NT2/D1 (cell line): ENCODE measurements at regions not wholly inside any gene's neighbourhood (a gene's known extent, or its start where the extent isn't known, plus 50 kb on each side); places are given as distances from the start of the nearest gene placed in this dataset.

ENCODE experiments used
- DNase-seq: peaks from one replicate; pipeline ENCODE4 v3.0.0-alpha.2; 2011; ENCODE audit warnings: low read depth, low spot score
- H3K27me3 ChIP-seq: 2 replicates; pipeline ENCODE4 v1.6.0; 2011; ENCODE audit warnings: mild to moderate bottlenecking; ENCODE audit not compliant: insufficient read length, insufficient read depth
- H3K36me3 ChIP-seq: 2 replicates; pipeline ENCODE4 v1.6.1; 2011; ENCODE audit warnings: mild to moderate bottlenecking, low read length, mixed read lengths; ENCODE audit not compliant: insufficient read depth, insufficient read length
- H3K4me1 ChIP-seq: 2 replicates; pipeline ENCODE4 v1.5.1; 2011; ENCODE audit not compliant: insufficient read depth, insufficient read length
- H3K4me3 ChIP-seq: 2 replicates; pipeline ENCODE4 v1.5.1; 2011; ENCODE audit warnings: low read depth; ENCODE audit not compliant: insufficient read length
- H3K9ac ChIP-seq: 2 replicates; pipeline ENCODE4 v1.6.0; 2011; ENCODE audit warnings: low read depth; ENCODE audit not compliant: insufficient read length
- H3K9me3 ChIP-seq: 2 replicates; pipeline ENCODE4 v1.5.1; 2011; ENCODE audit warnings: mild to moderate bottlenecking, low read length; ENCODE audit not compliant: insufficient read depth
- SUZ12 ChIP-seq: IDR thresholded peaks from 2 replicates; pipeline ENCODE4 v1.6.1; 2011; ENCODE audit not compliant: insufficient read length, insufficient read depth; ENCODE audit errors: extremely low read depth
- YY1 ChIP-seq: IDR thresholded peaks from 2 replicates; pipeline ENCODE4 v1.6.1; 2011; ENCODE audit not compliant: insufficient read length, insufficient read depth
- ZNF274 ChIP-seq: IDR thresholded peaks from 2 replicates; pipeline ENCODE4 v1.6.1; 2011; ENCODE audit warnings: mild to moderate bottlenecking, low read depth, low read length

GRCh38 chr20:20859510-20859909 lies 147.1 kb upstream of the RALGAPA2 start:
- TF ChIP-seq SUZ12 (no peak), YY1 (no peak), ZNF274 (no peak)
- H3K9ac ChIP-seq, result no peak overlapping the region
- H3K4me3 ChIP-seq, result no peak overlapping the region
- H3K9me3 ChIP-seq, result no peaks in the 10 kb centered on the region
- H3K4me1 ChIP-seq, result no peaks in the 10 kb centered on the region
- DNase-seq, result no peak
- no peaks in the 10 kb centered on the region for H3K27me3 ChIP-seq
- H3K36me3 ChIP-seq, result no peaks in the 10 kb centered on the region

- Histone ChIP-seq H3K27me3 (no peaks in the 10 kb centered on the region), H3K9ac (no peak overlapping the region), H3K9me3 (peaks cover 15% of the 10 kb centered on the region; the same call in 1 of the 2 replicates), H3K4me3 (no peak overlapping the region), H3K36me3 (no peaks in the 10 kb centered on the region), H3K4me1 (no peaks in the 10 kb centered on the region)
- DNase-seq, result no peak
- TF ChIP-seq ZNF274 (no peak), YY1 (no peak), SUZ12 (no peak)
Observed at GRCh38 chr20:20856956-20857355, 144.5 kb upstream of the RALGAPA2 start.

GRCh38 chr20:20856306-20856705 lies 143.9 kb upstream of the RALGAPA2 start:
- DNase-seq, result no peak
- Histone ChIP-seq H3K4me1 (no peaks in the 10 kb centered on the region), H3K4me3 (no peak overlapping the region), H3K27me3 (no peaks in the 10 kb centered on the region), H3K36me3 (no peaks in the 10 kb centered on the region), H3K9me3 (peaks cover 16% of the 10 kb centered on the region; the same call in 1 of the 2 replicates), H3K9ac (no peak overlapping the region)
- TF ChIP-seq YY1 (no peak), ZNF274 (no peak), SUZ12 (no peak)

- Histone ChIP-seq H3K27me3 (no peaks in the 10 kb centered on the region), H3K4me1 (no peaks in the 10 kb centered on the region), H3K9me3 (peaks cover 16% of the 10 kb centered on the region; the same call in 1 of the 2 replicates), H3K36me3 (no peaks in the 10 kb centered on the region), H3K4me3 (no peak overlapping the region), H3K9ac (no peak overlapping the region)
- TF ChIP-seq ZNF274, result no peak
- no peak for TF ChIP-seq YY1
- TF ChIP-seq SUZ12, result no peak
- DNase-seq, result no peak
Observed at GRCh38 chr20:20851385-20851784, 138.9 kb upstream of the RALGAPA2 start.

- DNase-seq, result no peak
- no peaks in the 10 kb centered on the region for H3K36me3 ChIP-seq
- H3K4me3 ChIP-seq, result no peak overlapping the region
- no peaks in the 10 kb centered on the region for H3K27me3 ChIP-seq
- H3K9ac ChIP-seq, result no peak overlapping the region
- no peaks in the 10 kb centered on the region for H3K4me1 ChIP-seq
- TF ChIP-seq SUZ12, result no peak
- TF ChIP-seq ZNF274, result no peak
- no peak for TF ChIP-seq YY1
- peaks cover 16% of the 10 kb centered on the region; the same call in 1 of the 2 replicates for H3K9me3 ChIP-seq
Observed at GRCh38 chr20:20850407-20850806, 138.0 kb upstream of the RALGAPA2 start.

- DNase-seq, result no peak
- no peak overlapping the region for H3K9ac ChIP-seq
- H3K4me3 ChIP-seq, result no peak overlapping the region
- no peaks in the 10 kb centered on the region for H3K4me1 ChIP-seq
- H3K9me3 ChIP-seq, result peaks cover 16% of the 10 kb centered on the region; the same call in 1 of the 2 replicates
- TF ChIP-seq YY1 (no peak), SUZ12 (no peak), ZNF274 (no peak)
- no peaks in the 10 kb centered on the region for H3K36me3 ChIP-seq
- no peaks in the 10 kb centered on the region for H3K27me3 ChIP-seq
Observed at GRCh38 chr20:20849161-20849560, 136.7 kb upstream of the RALGAPA2 start.

GRCh38 chr20:20847814-20848213 lies 135.4 kb upstream of the RALGAPA2 start:
- Histone ChIP-seq H3K36me3 (no peaks in the 10 kb centered on the region), H3K4me1 (no peaks in the 10 kb centered on the region), H3K27me3 (no peaks in the 10 kb centered on the region), H3K9me3 (peaks cover 10% of the 10 kb centered on the region; the same call in 1 of the 2 replicates), H3K9ac (no peak overlapping the region), H3K4me3 (no peak overlapping the region)
- no peak for DNase-seq
- TF ChIP-seq ZNF274, result no peak
- TF ChIP-seq SUZ12, result no peak
- TF ChIP-seq YY1, result no peak

GRCh38 chr20:20843982-20844381 lies 131.5 kb upstream of the RALGAPA2 start:
- Histone ChIP-seq H3K4me3 (no peak overlapping the region), H3K27me3 (no peaks in the 10 kb centered on the region), H3K4me1 (no peaks in the 10 kb centered on the region), H3K9me3 (no peaks in the 10 kb centered on the region), H3K9ac (no peak overlapping the region), H3K36me3 (no peaks in the 10 kb centered on the region)
- no peak for DNase-seq
- TF ChIP-seq YY1 (no peak), ZNF274 (no peak), SUZ12 (no peak)
